ENCODE measurements at regions not wholly inside any gene's neighbourhood (a gene's known extent, or its start where the extent isn't known, plus 50 kb on each side); places are given as distances from the start of the nearest gene placed in this dataset.

DNA sequence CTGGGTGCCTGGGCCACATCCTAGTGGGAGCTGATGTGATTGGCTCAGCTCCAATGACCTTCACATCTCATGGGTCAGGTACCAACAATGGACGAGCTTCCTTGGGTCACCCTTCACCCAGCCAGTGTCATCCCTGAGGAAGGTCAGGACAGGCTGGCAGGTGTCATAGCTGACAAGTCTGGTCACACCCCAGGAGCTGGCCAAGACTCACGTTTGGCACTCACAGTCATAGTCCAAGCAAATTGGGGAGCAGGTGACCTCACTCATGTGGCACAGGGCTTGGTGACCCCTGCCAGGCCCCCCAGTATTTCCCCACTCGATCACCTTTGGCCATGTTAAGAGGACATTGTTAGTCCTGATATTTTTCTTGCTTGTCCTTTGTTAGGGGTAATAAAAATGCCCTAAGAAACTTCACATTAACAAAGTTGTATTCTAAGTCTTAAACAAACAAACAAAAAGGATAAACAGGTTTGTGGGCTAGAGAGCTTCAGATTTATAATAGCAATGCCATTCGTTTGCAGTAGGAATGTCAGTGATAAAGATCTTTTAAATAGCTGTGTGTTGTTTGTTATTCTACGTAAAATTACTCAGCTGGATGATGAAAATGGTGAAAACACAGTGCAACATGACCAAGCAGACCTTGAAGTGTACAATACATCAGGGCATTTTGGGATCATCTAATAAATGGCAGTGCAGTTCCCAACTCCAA, 79.5 kb upstream of the POMGNT2 start:
- Histone ChIP-seq H3K4me3 (ENCODE audit: low read depth in 1 of 5, low read length in 5 of 5) (no peak overlapping the region), H3K27me3 (ENCODE audit: control insufficient read depth in 5 of 5, insufficient read depth in 4 of 5, low read length in 5 of 5) (no peaks in the 10 kb centered on the region), H3K9me3 (ENCODE audit: control insufficient read depth in 5 of 5, low read length in 5 of 5) (no peaks in the 10 kb centered on the region), H3K4me1 (ENCODE audit: control insufficient read depth in 5 of 5, insufficient read depth in 5 of 5, low read length in 5 of 5) (peaks cover 5 to 30% (median 6%) of the 10 kb centered on the region in 5 donors), H3K27ac (ENCODE audit: low read depth, low read length) (no peak overlapping the region), H3K9ac (ENCODE audit: low read length in 5 of 5) (no peak overlapping the region), H3K36me3 (ENCODE audit: control insufficient read depth in 5 of 5, insufficient read depth in 5 of 5, low read length in 5 of 5) (no peaks in the 10 kb centered on the region)

DNA sequence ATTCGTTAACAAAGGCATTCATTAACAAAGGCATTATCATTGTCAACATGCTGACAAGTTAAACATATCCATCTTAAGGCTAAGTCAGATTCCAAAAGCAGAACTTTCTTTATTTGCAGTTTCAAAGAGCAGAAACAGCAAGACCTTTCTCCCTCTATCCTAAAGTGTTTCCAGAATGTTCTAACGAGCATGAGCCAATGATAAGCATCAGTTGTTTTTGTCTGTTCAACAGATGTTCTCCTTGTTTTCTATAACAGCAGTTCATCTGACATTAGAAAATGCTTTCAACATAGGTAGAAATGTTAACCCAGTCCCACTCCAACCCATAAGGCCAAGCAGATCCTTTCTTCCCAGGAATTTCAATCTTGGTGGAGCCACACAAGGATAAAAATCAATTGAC, 77.6 kb upstream of the POMGNT2 start:
- no peaks in the 10 kb centered on the region for H3K9me3 ChIP-seq (ENCODE audit: control insufficient read depth in 5 of 5, low read length in 5 of 5)
- H3K4me3 ChIP-seq (ENCODE audit: low read depth in 1 of 5, low read length in 5 of 5): no peak overlapping the region
- H3K4me1 ChIP-seq (ENCODE audit: control insufficient read depth in 5 of 5, insufficient read depth in 5 of 5, low read length in 5 of 5): peaks cover 12 to 46% (median 20%) of the 10 kb centered on the region in 5 donors
- no peak overlapping the region for H3K27ac ChIP-seq (ENCODE audit: low read depth, low read length)
- H3K9ac ChIP-seq (ENCODE audit: low read length in 5 of 5): no peak overlapping the region
- H3K36me3 ChIP-seq (ENCODE audit: control insufficient read depth in 5 of 5, insufficient read depth in 5 of 5, low read length in 5 of 5): no peaks in the 10 kb centered on the region
- no peaks in the 10 kb centered on the region for H3K27me3 ChIP-seq (ENCODE audit: control insufficient read depth in 5 of 5, insufficient read depth in 4 of 5, low read length in 5 of 5)

DNA sequence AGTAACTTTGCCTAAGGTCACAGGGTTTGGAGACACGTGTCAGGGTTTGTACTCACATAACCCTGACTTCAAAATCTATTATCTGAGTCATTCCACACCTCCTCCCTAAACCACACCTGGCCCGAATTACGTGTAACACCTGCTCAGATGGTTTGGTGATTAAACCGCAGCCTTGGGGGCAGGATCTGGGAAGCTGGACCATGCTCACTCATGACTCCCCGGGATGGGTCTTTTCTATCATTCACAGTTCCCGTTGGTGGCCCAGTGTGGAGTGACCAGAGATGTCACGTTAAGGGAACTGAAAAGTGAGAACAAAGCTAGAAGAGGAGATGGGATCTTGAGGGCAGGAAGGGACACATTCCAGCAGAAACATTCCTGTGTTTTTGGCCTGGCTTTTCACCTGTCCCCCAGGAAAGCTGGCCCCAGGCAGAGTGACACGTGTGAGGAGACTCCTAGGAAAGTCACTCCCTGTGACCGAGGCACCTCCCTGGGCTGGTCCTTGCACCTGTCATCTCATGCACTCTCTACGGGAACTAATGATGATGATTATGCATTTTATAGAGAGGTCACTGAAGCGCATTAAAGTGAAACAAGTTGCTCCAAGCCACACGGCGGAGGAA, 75.4 kb upstream of the POMGNT2 start:
- no peak overlapping the region for H3K27ac ChIP-seq (ENCODE audit: low read depth, low read length)
- H3K36me3 ChIP-seq (ENCODE audit: control insufficient read depth in 5 of 5, insufficient read depth in 5 of 5, low read length in 5 of 5): no peaks in the 10 kb centered on the region
- no peaks in the 10 kb centered on the region for H3K9me3 ChIP-seq (ENCODE audit: control insufficient read depth in 5 of 5, low read length in 5 of 5)
- H3K27me3 ChIP-seq (ENCODE audit: control insufficient read depth in 5 of 5, insufficient read depth in 4 of 5, low read length in 5 of 5): no peaks in the 10 kb centered on the region
- H3K4me1 ChIP-seq (ENCODE audit: control insufficient read depth in 5 of 5, insufficient read depth in 5 of 5, low read length in 5 of 5): peaks cover 18 to 59% (median 31%) of the 10 kb centered on the region in 5 donors
- H3K9ac ChIP-seq (ENCODE audit: low read length in 5 of 5): no peak overlapping the region
- no peak overlapping the region for H3K4me3 ChIP-seq (ENCODE audit: low read depth in 1 of 5, low read length in 5 of 5)

DNA sequence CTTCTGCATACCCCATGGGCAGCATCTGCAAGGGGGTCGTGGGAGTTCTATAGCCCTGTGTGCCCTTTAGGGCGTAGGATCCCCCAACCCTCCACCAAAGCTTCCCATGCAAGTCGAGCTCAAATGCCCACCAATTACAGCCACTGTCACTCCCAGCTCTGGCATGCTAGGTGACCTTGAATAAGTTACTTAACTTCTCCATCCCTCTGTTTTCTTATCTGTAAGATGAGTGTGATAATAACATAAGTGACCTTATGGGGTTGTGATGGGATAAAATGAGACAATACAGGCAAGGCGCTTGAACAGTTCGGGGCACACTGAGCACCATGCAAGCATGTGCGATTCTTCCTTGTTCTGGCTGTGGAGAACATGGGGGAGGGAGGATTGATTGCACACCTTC, 74.8 kb upstream of the POMGNT2 start:
- no peaks in the 10 kb centered on the region for H3K36me3 ChIP-seq (ENCODE audit: control insufficient read depth in 5 of 5, insufficient read depth in 5 of 5, low read length in 5 of 5)
- no peak overlapping the region for H3K27ac ChIP-seq (ENCODE audit: low read depth, low read length)
- H3K27me3 ChIP-seq (ENCODE audit: control insufficient read depth in 5 of 5, insufficient read depth in 4 of 5, low read length in 5 of 5): no peaks in the 10 kb centered on the region
- H3K4me3 ChIP-seq (ENCODE audit: low read depth in 1 of 5, low read length in 5 of 5): no peak overlapping the region
- H3K9me3 ChIP-seq (ENCODE audit: control insufficient read depth in 5 of 5, low read length in 5 of 5): no peaks in the 10 kb centered on the region
- H3K4me1 ChIP-seq (ENCODE audit: control insufficient read depth in 5 of 5, insufficient read depth in 5 of 5, low read length in 5 of 5): peaks cover 18 to 55% (median 31%) of the 10 kb centered on the region in 5 donors
- H3K9ac ChIP-seq (ENCODE audit: low read length in 5 of 5): no peak overlapping the region

DNA sequence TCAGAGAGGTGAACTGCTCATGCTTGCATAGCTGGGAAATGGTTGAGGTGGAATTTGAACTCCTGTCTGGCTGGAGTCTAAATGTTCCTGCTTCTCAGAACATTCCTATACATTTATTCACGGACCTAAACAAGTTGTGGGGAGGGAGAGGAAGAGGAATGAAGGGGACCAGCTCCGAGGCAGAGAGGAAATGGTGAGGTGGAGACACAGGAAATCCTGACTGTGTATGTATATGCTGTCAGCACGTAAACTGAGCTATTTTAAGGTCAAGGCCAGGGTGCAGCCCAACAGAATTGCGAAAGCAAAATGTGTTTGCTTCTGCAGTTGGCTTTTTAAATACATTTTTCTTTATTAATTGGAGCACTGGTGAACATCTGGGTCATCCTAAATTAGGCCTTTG, 74.1 kb upstream of the POMGNT2 start:
- H3K36me3 ChIP-seq (ENCODE audit: control insufficient read depth in 5 of 5, insufficient read depth in 5 of 5, low read length in 5 of 5): no peaks in the 10 kb centered on the region
- peaks cover 18 to 48% (median 31%) of the 10 kb centered on the region in 5 donors for H3K4me1 ChIP-seq (ENCODE audit: control insufficient read depth in 5 of 5, insufficient read depth in 5 of 5, low read length in 5 of 5)
- no peak overlapping the region for H3K9ac ChIP-seq (ENCODE audit: low read length in 5 of 5)
- no peaks in the 10 kb centered on the region for H3K27me3 ChIP-seq (ENCODE audit: control insufficient read depth in 5 of 5, insufficient read depth in 4 of 5, low read length in 5 of 5)
- no peaks in the 10 kb centered on the region for H3K9me3 ChIP-seq (ENCODE audit: control insufficient read depth in 5 of 5, low read length in 5 of 5)
- H3K27ac ChIP-seq (ENCODE audit: low read depth, low read length): no peak overlapping the region
- no peak overlapping the region for H3K4me3 ChIP-seq (ENCODE audit: low read depth in 1 of 5, low read length in 5 of 5)

DNA sequence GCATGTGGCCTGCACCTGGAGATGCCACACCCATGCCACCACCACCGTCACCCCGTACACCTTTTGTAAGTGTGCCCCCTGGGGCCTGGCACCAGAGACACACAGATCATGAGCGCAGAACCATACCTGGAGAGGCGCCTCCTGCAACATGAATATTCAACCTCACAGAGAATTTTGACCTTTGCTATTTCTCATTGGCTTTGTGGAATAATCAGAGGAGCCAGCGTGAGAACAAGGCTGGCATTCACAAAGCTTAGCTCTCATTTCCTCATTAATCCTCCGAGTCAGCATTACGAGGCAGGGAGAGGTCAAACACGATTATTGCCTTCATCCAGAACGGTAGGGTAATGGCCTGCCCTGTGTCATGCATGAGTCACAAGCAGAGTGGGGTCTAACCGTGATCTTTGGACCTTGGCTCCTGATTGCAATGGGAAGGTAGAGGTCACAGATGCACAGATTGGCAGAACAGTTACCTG, 73.0 kb upstream of the POMGNT2 start:
- Histone ChIP-seq H3K36me3 (ENCODE audit: control insufficient read depth in 5 of 5, insufficient read depth in 5 of 5, low read length in 5 of 5) (no peaks in the 10 kb centered on the region), H3K4me3 (ENCODE audit: low read depth in 1 of 5, low read length in 5 of 5) (no peak overlapping the region), H3K27ac (ENCODE audit: low read depth, low read length) (no peak overlapping the region), H3K4me1 (ENCODE audit: control insufficient read depth in 5 of 5, insufficient read depth in 5 of 5, low read length in 5 of 5) (peaks cover 18 to 44% (median 31%) of the 10 kb centered on the region in 5 donors), H3K27me3 (ENCODE audit: control insufficient read depth in 5 of 5, insufficient read depth in 4 of 5, low read length in 5 of 5) (no peaks in the 10 kb centered on the region), H3K9ac (ENCODE audit: low read length in 5 of 5) (no peak overlapping the region), H3K9me3 (ENCODE audit: control insufficient read depth in 5 of 5, low read length in 5 of 5) (peaks cover 0 to 4% (median 1%) of the 10 kb centered on the region in 5 donors)

DNA sequence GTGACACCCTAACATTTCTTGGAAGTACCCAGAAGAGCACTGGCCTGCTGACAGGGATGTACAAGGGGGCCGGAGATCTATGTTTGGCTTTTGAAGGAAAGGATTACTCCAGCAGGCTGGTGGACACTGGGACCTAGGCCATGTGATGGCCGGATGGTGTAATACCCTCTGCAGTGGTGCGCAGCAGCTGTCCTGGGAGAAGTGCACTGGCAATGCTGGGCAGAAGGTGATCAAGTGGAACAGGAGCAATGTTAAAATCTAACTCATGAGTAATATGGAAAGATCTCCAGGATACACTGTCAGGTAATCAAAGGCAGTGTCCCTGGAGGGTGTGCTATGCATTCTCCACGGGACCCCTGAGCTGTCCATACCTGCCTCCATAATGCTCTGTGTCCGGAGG, 71.2 kb upstream of the POMGNT2 start:
- peaks cover 0 to 9% (median 4%) of the 10 kb centered on the region in 5 donors for H3K9me3 ChIP-seq (ENCODE audit: control insufficient read depth in 5 of 5, low read length in 5 of 5)
- H3K9ac ChIP-seq (ENCODE audit: low read length in 5 of 5): no peak overlapping the region
- H3K27ac ChIP-seq (ENCODE audit: low read depth, low read length): peak overlapping the region; percentile 37
- H3K36me3 ChIP-seq (ENCODE audit: control insufficient read depth in 5 of 5, insufficient read depth in 5 of 5, low read length in 5 of 5): no peaks in the 10 kb centered on the region
- peaks cover 18 to 44% (median 31%) of the 10 kb centered on the region in 5 donors for H3K4me1 ChIP-seq (ENCODE audit: control insufficient read depth in 5 of 5, insufficient read depth in 5 of 5, low read length in 5 of 5)
- H3K4me3 ChIP-seq (ENCODE audit: low read depth in 1 of 5, low read length in 5 of 5): peak overlapping the region in 1 of 5 donors; percentile 33
- H3K27me3 ChIP-seq (ENCODE audit: control insufficient read depth in 5 of 5, insufficient read depth in 4 of 5, low read length in 5 of 5): no peaks in the 10 kb centered on the region

DNA sequence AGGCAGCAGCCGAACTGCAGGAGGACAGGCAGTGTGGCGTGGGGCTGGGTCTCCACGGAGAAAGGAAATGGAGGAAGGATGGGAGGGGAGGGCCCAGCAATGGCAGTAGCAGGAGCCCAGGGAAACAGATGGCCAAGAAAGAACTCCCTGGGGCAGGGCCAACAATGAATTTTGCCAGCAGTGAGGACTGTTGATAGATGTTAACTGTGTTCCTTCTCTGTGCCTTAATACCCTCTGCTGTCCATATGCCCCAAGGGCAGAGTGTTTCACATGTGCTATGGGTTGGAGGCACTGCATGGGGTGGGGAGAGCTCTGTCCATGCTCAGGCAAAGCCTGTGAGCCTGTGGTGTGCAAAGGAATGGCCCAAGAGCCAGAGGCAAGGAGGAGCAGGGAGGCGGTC, 70.8 kb upstream of the POMGNT2 start:
- no peaks in the 10 kb centered on the region for H3K27me3 ChIP-seq (ENCODE audit: control insufficient read depth in 5 of 5, insufficient read depth in 4 of 5, low read length in 5 of 5)
- H3K4me3 ChIP-seq (ENCODE audit: low read depth in 1 of 5, low read length in 5 of 5): peak overlapping the region in 1 of 5 donors; percentile 33
- H3K36me3 ChIP-seq (ENCODE audit: control insufficient read depth in 5 of 5, insufficient read depth in 5 of 5, low read length in 5 of 5): no peaks in the 10 kb centered on the region
- H3K9ac ChIP-seq (ENCODE audit: low read length in 5 of 5): no peak overlapping the region
- H3K27ac ChIP-seq (ENCODE audit: low read depth, low read length): peak overlapping the region; percentile 37
- peaks cover 18 to 44% (median 31%) of the 10 kb centered on the region in 5 donors for H3K4me1 ChIP-seq (ENCODE audit: control insufficient read depth in 5 of 5, insufficient read depth in 5 of 5, low read length in 5 of 5)
- peaks cover 0 to 9% (median 4%) of the 10 kb centered on the region in 5 donors for H3K9me3 ChIP-seq (ENCODE audit: control insufficient read depth in 5 of 5, low read length in 5 of 5)

DNA sequence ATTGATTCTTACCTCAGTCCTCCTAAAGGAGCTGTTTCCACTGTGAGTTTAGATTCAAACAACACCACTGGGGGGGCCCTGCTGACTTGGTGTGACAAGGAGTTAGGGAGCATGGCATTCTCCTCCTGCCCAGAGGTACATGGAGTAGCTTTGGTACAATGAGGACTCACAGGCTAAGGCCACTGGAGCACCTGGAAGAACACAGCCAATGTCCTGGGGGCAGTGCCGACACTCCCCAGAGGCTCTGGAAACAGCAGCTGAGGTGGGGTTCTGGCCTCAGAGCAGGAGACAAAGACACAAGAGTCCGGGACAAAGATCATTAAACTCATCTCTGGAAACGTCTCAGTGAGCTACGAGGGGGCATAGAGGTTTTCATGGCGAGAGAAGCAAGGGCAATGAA, 69.7 kb upstream of the POMGNT2 start:
- Histone ChIP-seq H3K9ac (ENCODE audit: low read length in 5 of 5) (no peak overlapping the region), H3K4me1 (ENCODE audit: control insufficient read depth in 5 of 5, insufficient read depth in 5 of 5, low read length in 5 of 5) (peaks cover 13 to 32% (median 27%) of the 10 kb centered on the region in 5 donors), H3K4me3 (ENCODE audit: low read depth in 1 of 5, low read length in 5 of 5) (no peak overlapping the region), H3K27ac (ENCODE audit: low read depth, low read length) (no peak overlapping the region), H3K36me3 (ENCODE audit: control insufficient read depth in 5 of 5, insufficient read depth in 5 of 5, low read length in 5 of 5) (no peaks in the 10 kb centered on the region), H3K27me3 (ENCODE audit: control insufficient read depth in 5 of 5, insufficient read depth in 4 of 5, low read length in 5 of 5) (no peaks in the 10 kb centered on the region), H3K9me3 (ENCODE audit: control insufficient read depth in 5 of 5, low read length in 5 of 5) (peaks cover 0 to 9% (median 4%) of the 10 kb centered on the region in 5 donors)

DNA sequence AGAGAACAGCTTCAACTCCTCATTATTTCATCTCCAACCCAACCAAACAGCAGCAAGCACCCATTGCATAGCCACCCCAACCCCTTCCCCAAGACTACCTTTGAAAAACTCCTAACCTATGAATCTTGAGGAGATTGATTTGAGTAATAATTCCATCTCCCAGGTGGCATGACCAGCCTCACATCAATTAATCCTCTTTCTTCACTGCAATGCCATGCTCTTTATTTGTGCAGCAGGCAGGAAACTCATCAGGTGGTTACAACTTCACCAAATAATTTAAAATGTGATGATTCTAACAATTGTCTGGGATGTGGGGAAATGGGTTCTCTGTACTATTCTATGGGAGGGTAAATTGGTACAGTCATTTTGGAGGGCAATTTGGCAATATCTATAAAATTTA, 68.1 kb upstream of the POMGNT2 start:
- peaks cover 6 to 24% (median 17%) of the 10 kb centered on the region in 5 donors for H3K4me1 ChIP-seq (ENCODE audit: control insufficient read depth in 5 of 5, insufficient read depth in 5 of 5, low read length in 5 of 5)
- H3K9ac ChIP-seq (ENCODE audit: low read length in 5 of 5): no peak overlapping the region
- no peaks in the 10 kb centered on the region for H3K27me3 ChIP-seq (ENCODE audit: control insufficient read depth in 5 of 5, insufficient read depth in 4 of 5, low read length in 5 of 5)
- peaks cover 0 to 9% (median 4%) of the 10 kb centered on the region in 5 donors for H3K9me3 ChIP-seq (ENCODE audit: control insufficient read depth in 5 of 5, low read length in 5 of 5)
- H3K36me3 ChIP-seq (ENCODE audit: control insufficient read depth in 5 of 5, insufficient read depth in 5 of 5, low read length in 5 of 5): no peaks in the 10 kb centered on the region
- H3K27ac ChIP-seq (ENCODE audit: low read depth, low read length): no peak overlapping the region
- H3K4me3 ChIP-seq (ENCODE audit: low read depth in 1 of 5, low read length in 5 of 5): no peak overlapping the region

All from subcutaneous abdominal adipose tissue (tissue), 5 donors.